IPS DF 19.7 (cell line): ENCODE measurements at regions not wholly inside any gene's neighbourhood (a gene's known extent, or its start where the extent isn't known, plus 50 kb on each side); places are given as distances from the start of the nearest gene placed in this dataset.

ENCODE experiments used
- DNase-seq: peaks from one replicate; pipeline ENCODE4 v3.0.0-alpha.2; 2013; ENCODE audit warnings: low read depth, low spot score

GRCh38 chr11:95358511-95359340 is 127.7 kb upstream of the SESN3 start:
- no peak for DNase-seq

GRCh38 chr11:95354304-95354703 is 123.3 kb upstream of the SESN3 start:
- DNase-seq: no peak

DNA sequence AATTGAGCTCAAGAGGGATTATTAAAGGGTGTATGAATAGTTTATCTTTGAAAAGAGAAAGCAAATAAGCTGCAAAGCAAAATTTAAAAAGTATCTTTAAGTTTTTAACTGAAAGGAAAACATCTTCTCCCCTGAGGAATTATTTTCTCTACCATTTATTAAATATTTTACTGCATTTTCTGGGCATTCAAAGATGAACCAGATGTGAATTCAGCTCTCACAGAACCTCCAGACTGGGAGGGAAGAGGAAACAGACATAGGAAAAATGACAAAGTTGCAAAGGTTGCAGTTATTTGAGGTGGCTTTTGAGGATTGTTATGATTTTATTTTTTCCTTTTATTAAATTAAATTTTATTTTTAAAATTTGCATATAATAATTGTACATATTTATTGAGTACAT is 122.7 kb upstream of the SESN3 start:
- DNase-seq: no peak

DNA sequence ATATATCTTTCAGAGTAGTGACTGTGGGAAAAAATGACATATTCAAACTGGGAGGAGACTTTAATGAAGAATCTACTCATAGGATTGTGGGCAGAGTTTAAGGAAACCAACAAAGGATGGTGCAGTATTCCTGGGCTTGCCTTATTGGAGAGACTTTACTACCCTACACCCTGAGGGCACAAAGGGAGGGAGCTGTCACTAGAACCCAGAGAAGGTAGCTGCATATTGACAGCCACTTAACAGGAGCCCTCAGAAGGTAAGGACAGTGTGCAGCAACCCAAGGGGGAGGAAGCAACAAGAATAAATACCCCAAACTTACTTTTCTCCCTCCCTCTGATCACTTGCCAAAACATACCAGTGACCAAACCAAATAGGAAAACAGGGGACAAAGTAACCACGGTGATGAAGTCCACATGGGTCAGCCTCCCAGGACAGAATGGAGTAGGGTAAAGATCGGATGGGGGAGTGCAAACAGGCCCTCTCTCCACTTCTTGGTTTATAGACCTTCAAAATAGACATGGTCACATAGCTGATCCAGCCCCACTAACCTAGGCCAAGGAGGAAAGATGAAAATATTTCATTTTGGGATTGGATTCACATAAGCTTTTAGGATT is 121.8 kb upstream of the SESN3 start:
- no peak for DNase-seq

GRCh38 chr11:95349345-95349942 is 118.4 kb upstream of the SESN3 start:
- DNase-seq: no peak

GRCh38 chr11:95346265-95346664 is 115.3 kb upstream of the SESN3 start:
- no peak for DNase-seq

DNA sequence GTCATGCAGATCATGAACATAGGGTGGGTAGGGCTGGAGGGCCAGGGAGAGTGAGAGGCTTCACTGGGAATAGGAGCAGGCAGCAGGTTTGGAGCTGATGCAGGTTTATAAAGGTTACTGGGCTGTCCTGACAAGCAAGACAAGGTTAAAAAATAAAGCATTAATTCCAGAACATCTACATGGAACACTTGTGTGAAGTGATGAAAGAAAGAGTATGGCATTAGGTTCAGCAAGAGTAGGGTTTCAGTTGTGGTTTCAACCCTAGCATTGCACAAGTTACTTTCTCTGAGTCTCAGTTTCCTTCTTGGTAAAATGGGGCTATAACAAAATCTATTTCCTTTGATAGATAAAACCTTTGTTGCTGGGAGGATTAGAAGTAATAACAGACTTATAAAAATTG is 114.6 kb upstream of the SESN3 start:
- DNase-seq: no peak

DNA sequence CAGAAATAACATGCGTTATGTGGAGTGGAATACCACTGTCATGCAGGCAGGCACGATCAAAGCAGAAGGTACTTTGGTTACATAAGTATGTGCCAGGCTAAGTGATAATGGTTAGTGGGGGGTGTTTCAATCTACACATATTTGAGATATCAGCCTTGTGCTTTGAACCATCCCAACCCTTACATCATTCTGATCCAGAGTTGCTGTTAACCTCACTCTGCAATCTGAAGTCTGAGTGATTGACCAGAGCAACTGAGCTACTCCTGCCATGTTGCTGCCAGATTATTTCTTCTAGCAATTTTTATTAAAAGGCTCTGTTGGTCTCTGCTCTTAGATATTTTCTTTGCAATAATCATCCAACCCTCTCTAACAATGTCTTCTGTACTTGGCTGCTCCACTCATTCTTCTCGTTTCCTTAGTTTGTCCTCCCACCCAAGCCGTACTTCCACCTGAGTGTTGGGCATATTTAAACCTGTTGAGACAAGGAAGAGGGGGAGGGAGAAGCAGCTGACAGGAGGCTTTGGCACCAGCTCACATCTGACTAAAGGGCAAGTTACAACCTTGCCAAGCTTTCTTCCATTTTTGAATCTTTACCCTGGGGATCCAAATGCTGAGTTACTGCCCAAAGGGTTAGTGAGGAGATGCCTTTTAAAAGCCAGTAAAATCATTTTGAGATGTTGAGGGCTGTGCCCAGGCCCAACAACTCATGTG is 114.1 kb upstream of the SESN3 start:
- no peak for DNase-seq

GRCh38 chr11:95341221-95341620 is 110.2 kb upstream of the SESN3 start:
- no peak for DNase-seq

DNA sequence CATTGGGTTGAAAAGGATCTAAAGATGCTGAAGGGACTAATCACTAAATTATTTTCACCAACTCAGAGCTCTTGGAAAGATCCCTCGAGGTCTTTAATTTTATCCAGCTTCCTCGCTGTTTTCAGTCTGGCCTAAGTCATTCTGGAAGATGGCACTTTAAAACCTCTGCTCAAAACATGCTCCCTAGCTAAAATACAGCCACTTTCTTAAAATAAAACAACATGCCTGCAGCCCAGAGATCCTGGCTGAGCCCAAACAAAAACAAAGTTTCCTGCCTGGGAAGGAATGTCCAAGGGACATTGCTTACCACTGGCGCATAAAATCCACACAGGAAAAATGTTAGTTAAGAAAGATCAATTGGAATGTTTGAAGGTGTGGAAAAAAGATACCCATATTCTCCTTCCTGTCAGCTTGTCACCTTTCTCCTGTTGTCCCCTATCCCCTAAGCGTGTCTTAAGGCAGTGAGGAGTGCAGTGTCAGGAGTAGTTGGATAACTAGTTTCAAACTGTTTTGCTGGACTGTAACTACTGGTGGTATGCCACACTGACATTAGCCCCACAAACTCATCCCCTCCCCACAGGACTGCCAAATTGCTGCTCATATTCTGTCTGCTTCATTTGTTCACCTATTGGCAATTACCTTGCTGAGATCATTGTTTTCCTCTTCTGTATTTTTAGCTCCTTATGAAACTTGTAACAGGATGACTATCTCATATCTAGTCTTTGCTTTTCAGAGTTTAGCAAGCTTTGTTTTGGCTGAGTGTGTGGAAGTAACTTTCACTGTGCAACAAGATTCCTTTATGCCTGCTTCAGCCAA is 108.3 kb upstream of the SESN3 start:
- DNase-seq: no peak

GRCh38 chr11:95338430-95338991 is 107.5 kb upstream of the SESN3 start:
- no peak for DNase-seq

- DNase-seq: no peak
Measured at GRCh38 chr11:95337972-95338429, 107.0 kb upstream of the SESN3 start.

DNA sequence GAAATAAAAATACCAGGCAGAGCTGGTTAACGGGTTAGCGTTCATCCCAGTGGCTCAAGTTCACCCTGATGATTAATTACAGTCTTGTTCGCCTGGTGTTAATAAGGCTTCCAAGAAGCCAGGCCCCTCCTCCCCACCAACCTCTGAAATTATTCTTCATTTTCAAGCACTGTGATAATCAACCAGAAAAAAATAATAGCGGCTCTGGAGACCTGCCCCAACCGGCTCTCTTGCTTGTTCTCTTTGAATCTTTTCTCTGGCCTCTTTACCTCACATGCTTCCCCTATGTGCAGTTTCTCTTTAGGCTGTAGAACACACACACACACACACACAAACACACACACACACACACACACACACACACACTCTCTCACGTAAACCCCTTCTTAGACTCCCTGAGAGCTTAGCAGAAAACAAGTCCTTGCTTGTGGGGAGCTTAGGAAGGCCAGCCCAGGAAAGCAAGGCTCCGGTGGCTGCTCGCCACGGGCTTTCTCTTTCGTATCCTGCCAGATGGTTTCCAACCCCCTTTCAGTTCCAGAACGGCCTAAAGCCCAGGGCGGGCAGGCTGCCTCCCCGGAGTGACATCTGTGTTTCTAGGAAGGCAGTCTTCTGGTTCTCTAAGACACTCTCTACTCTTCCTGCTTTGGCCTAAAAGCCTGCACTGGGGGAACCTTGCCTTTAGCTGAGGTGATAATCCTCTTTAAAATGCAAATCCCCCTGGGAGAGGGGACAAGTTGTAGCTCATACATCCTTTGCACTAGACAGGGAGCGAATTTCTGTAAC is 106.4 kb upstream of the SESN3 start:
- no peak for DNase-seq

- DNase-seq: no peak
Measured at GRCh38 chr11:95335989-95336388, 105.0 kb upstream of the SESN3 start.

GRCh38 chr11:95331161-95331560 is 100.2 kb upstream of the SESN3 start:
- no peak for DNase-seq

GRCh38 chr11:95330302-95330701 is 99.3 kb upstream of the SESN3 start:
- no peak for DNase-seq

GRCh38 chr11:95327273-95327948 is 96.4 kb upstream of the SESN3 start:
- no peak for DNase-seq

DNA sequence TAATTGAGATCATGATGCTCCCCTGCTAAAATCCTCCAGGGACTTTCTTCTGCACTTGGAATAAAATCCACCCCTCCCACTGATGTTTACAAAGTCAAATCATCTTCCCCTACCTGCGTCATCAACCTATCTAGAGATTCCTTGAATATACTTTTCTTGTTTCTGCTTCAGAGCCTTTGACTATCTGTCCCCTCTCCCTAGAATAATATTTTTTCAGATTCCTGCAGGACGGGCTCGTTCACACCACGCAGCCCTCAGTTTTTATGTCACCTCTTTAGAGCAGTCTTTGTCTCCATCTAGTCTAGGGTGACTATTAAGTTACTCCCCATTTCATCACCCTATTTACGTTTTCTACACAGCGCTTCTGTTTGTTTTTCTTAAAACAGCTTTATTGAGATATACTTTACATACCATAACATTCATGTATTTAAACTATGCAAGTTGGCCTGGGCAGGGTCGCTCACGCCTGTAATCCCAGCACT is 94.8 kb upstream of the SESN3 start:
- no peak for DNase-seq

- no peak for DNase-seq
Measured at GRCh38 chr11:95324826-95325225, 93.8 kb upstream of the SESN3 start.
